Nephron (organoid): ENCODE measurements at regions not wholly inside any gene's neighbourhood (a gene's known extent, or its start where the extent isn't known, plus 50 kb on each side); places are given as distances from the start of the nearest gene placed in this dataset.

Experiments used
- H3K27ac Mint-ChIP-seq, 3 experiments: 2 replicates each; pipeline ENCODE4 v1.8.0; 2020; ENCODE audit warnings: mixed read lengths in 3 of 3, mild to moderate bottlenecking in 2 of 3, moderate library complexity in 1 of 3
- H3K27me3 Mint-ChIP-seq: 2 replicates; pipeline ENCODE4 v1.8.0; 2021; ENCODE audit warnings: low read depth, mild to moderate bottlenecking, moderate library complexity, mixed read lengths
- H3K36me3 Mint-ChIP-seq: 2 replicates; pipeline ENCODE4 v1.8.0; 2020; ENCODE audit warnings: low read depth, mixed read lengths
- H3K4me1 Mint-ChIP-seq: 2 replicates; pipeline ENCODE4 v1.8.0; 2020; ENCODE audit warnings: mixed read lengths
- H3K4me3 Mint-ChIP-seq, 3 experiments: 2 replicates each; pipeline ENCODE4 v1.8.0; 2020; ENCODE audit warnings: mild to moderate bottlenecking in 3 of 3, mixed read lengths in 3 of 3, moderate library complexity in 2 of 3
- H3K9me3 Mint-ChIP-seq: 2 replicates; pipeline ENCODE4 v1.8.0; 2020; ENCODE audit warnings: mixed read lengths
- CTCF ChIP-seq, 3 experiments: fragments of 200-600 bp; sonication (generic); IDR thresholded peaks; one replicate each; pipeline ENCODE4 v1.5.0; 2021; ENCODE audit warnings: antibody characterized with exemption in 3 of 3; ENCODE audit not compliant: unreplicated experiment in 3 of 3

GRCh38 chr1:79745929-79746328 is 739.4 kb upstream of the ADGRL4 start:
- Mint-ChIP-seq H3K4me1 (no peaks in the 10 kb centered on the region), H3K27me3 (no peaks in the 10 kb centered on the region), H3K36me3 (no peaks in the 10 kb centered on the region), H3K27ac (no peak overlapping the region), H3K9me3 (peaks cover 2% of the 10 kb centered on the region), H3K4me3 (no peak overlapping the region)
- TF ChIP-seq CTCF (IDR thresholded peaks at IDR 0.05; ENCODE audit: unreplicated experiment in 3 of 3): no peak

GRCh38 chr1:79744746-79745145 is 738.2 kb upstream of the ADGRL4 start:
- TF ChIP-seq CTCF (IDR thresholded peaks at IDR 0.05; ENCODE audit: unreplicated experiment in 3 of 3): no peak
- Mint-ChIP-seq H3K36me3 (no peaks in the 10 kb centered on the region), H3K9me3 (peaks cover 2% of the 10 kb centered on the region), H3K27ac (no peak overlapping the region), H3K4me1 (no peaks in the 10 kb centered on the region), H3K4me3 (no peak overlapping the region), H3K27me3 (no peaks in the 10 kb centered on the region)

- no peak overlapping the region for H3K4me3 Mint-ChIP-seq
- no peaks in the 10 kb centered on the region for H3K36me3 Mint-ChIP-seq
- peaks cover 4% of the 10 kb centered on the region for H3K9me3 Mint-ChIP-seq
- TF ChIP-seq CTCF (IDR thresholded peaks at IDR 0.05; ENCODE audit: unreplicated experiment in 3 of 3): no peak
- H3K4me1 Mint-ChIP-seq: no peaks in the 10 kb centered on the region
- H3K27me3 Mint-ChIP-seq: no peaks in the 10 kb centered on the region
- H3K27ac Mint-ChIP-seq: no peak overlapping the region
These were observed 735.3 kb upstream of the ADGRL4 start for GRCh38 chr1:79741720-79742421.

- Mint-ChIP-seq H3K36me3 (no peaks in the 10 kb centered on the region), H3K27me3 (no peaks in the 10 kb centered on the region), H3K27ac (no peak overlapping the region), H3K4me3 (no peak overlapping the region), H3K9me3 (peaks cover 9% of the 10 kb centered on the region), H3K4me1 (no peaks in the 10 kb centered on the region)
- TF ChIP-seq CTCF (IDR thresholded peaks at IDR 0.05; ENCODE audit: unreplicated experiment in 3 of 3): no peak
These were observed 731.6 kb upstream of the ADGRL4 start for GRCh38 chr1:79738101-79738500.

- no peaks in the 10 kb centered on the region for H3K36me3 Mint-ChIP-seq
- no peak overlapping the region for H3K4me3 Mint-ChIP-seq
- H3K27ac Mint-ChIP-seq: no peak overlapping the region
- peaks cover 9% of the 10 kb centered on the region for H3K9me3 Mint-ChIP-seq
- no peaks in the 10 kb centered on the region for H3K4me1 Mint-ChIP-seq
- no peaks in the 10 kb centered on the region for H3K27me3 Mint-ChIP-seq
- TF ChIP-seq CTCF (IDR thresholded peaks at IDR 0.05; ENCODE audit: unreplicated experiment in 3 of 3): no peak
These were observed 730.7 kb upstream of the ADGRL4 start for GRCh38 chr1:79737193-79737592.

- Mint-ChIP-seq H3K9me3 (peaks cover 9% of the 10 kb centered on the region), H3K27ac (no peak overlapping the region), H3K27me3 (no peaks in the 10 kb centered on the region), H3K4me3 (no peak overlapping the region), H3K36me3 (no peaks in the 10 kb centered on the region), H3K4me1 (no peaks in the 10 kb centered on the region)
- TF ChIP-seq CTCF (IDR thresholded peaks at IDR 0.05; ENCODE audit: unreplicated experiment in 3 of 3): no peak
These were observed 726.4 kb upstream of the ADGRL4 start for GRCh38 chr1:79732950-79733349.
